Activated CD8-positive, alpha-beta memory T cell treated with anti-CD3 and anti-CD28 coated beads for 4 hours (primary cell): ENCODE measurements at regions not wholly inside any gene's neighbourhood (a gene's known extent, or its start where the extent isn't known, plus 50 kb on each side); places are given as distances from the start of the nearest gene placed in this dataset.
A peak's percentile ranks its signal among the peaks of the same experiment; 100 is the strongest.

ENCODE experiments used
- DNase-seq, 2 donors: peaks; one replicate each; pipeline ENCODE4 v3.0.0-alpha.2; 2020; ENCODE audit warnings: low read depth in 2 of 2

DNA sequence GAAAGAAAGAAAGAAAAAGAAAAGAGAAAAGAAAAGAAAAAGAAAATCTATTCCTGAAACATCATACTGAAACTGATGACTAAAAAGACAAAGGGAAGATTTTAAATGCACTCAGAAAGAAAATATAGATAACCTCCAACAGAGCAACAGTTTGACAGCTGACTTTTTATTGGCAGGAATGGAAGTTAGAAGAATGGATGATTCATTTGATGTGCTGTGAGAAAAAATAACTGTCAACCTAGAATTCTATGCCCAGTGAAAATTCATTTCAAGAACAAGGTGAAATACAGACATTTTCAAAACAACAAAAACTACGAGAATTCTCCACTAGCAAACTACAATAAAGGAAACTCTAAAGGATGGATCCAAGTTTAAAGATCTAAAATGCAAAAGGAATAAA is 50.5 kb upstream of the HSPA12A start:
- no peak for DNase-seq

DNA sequence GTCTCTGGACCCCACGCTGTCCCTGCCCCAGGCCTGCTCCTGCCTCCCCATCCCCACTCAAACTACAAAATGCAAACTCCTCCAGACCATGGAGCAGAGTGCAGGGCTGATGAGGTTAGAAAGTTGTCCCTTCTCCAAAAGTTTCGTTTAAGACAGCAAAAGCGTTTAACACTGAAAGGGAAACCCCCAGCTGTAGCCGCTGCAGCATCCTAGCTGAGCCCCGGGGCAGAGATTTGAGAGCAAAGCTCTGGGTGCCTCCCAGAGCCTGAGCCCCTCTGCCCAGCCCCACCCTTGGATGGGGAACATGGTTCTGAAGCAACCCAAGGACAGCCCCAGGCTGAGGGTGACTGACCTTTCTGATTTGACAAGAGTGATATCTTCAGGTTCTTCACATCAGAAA is 52.8 kb upstream of the ENO4 start:
- no peak for DNase-seq

DNA sequence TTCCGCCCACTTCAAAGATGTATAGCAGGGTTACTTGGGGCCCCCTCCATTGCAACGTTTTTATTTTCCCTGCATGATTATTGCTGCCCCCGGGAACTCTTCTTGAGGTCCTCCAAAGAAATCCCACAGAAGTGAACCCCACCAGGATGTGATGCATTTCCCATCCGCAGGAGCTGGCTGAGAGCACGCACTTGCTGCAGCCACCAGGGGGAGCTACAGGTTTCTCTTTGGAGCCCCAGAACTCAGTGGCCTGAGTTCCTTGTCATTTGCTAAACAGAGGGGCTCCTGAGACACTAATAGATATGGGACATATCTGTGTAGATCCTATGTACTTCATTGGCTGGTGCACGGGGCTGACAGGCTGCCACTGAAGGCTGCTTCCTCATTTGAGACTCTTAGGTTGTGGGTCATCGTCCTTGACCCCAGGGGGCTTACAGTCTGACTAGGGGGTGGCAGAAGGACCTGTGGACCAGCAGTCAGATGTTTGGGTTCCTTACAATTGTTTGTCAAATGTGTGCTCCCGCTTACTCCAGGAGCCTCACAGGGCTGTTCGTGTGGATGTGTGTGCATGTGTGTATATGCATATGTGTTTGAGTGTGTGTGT is 52.3 kb upstream of the ENO4 start:
- peak; percentile 21 to 38 for DNase-seq

DNA sequence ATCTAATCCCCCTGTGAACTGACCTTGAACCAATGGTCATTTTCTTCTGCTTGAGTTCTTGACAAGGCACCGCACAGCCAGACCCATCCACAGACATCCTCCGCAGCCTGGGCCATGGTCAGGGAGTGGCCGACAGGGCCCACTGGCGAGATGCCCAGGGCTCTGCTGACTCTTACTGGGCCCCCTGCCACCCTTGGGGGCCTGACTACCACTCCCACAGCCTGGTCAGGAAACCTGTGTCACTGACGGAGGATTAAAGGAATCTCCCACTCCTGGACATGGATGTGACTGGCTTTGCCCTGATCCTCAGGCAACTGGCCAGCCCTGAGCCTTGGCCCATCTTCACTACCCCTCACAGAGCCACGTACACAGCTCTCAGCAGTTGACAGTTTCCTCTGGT is 50.4 kb upstream of the ENO4 start:
- no peak for DNase-seq
